Esophagus muscularis mucosa (tissue), 4 donors: ENCODE measurements at regions not wholly inside any gene's neighbourhood (a gene's known extent, or its start where the extent isn't known, plus 50 kb on each side); places are given as distances from the start of the nearest gene placed in this dataset.
"Not testable (repeated sequence)": the region's sequence is repeated elsewhere in the genome, so short reads cannot be mapped to it uniquely, and the experiment has no call there.

Source experiments
- DNase-seq: peaks from one replicate; pipeline ENCODE4 v3.0.0-alpha.2; 2017; ENCODE audit errors: extremely low spot score
- H3K27ac ChIP-seq, 4 donors: fragments of 200-600 bp; sonication (generic); replicated peaks in 1 of 4; 1 replicate in 3 of 4; 2 replicates in 1 of 4; pipeline ENCODE4 v1.5.1; 2016 to 2019; ENCODE audit warnings: mild to moderate bottlenecking in 1 of 4
- H3K27me3 ChIP-seq, 4 donors: fragments of 200-600 bp; sonication (generic); one replicate each; pipeline versions ENCODE4 v1.5.1 to v1.6.0; 2016 to 2019
- H3K36me3 ChIP-seq, 4 donors: fragments of 200-600 bp; sonication (generic); one replicate each; pipeline ENCODE4 v1.5.1; 2016 to 2019
- H3K4me1 ChIP-seq, 4 donors: fragments of 200-600 bp; sonication (generic); one replicate each; pipeline ENCODE4 v1.5.1; 2016 to 2019
- H3K4me3 ChIP-seq, 4 donors: fragments of 200-600 bp; sonication (generic); 1 replicate in 2 of 4; 2 replicates in 2 of 4; pipeline ENCODE4 v1.5.1; 2016 to 2019; ENCODE audit warnings: mild to moderate bottlenecking in 4 of 4, moderate library complexity in 1 of 4
- H3K9me3 ChIP-seq, 4 donors: fragments of 200-600 bp; sonication (generic); 1 replicate in 3 of 4; 2 replicates in 1 of 4; pipeline ENCODE4 v1.5.1; 2016 to 2019
- EP300 ChIP-seq: sonication (generic); formaldehyde crosslinking; IDR thresholded peaks from one replicate; pipeline ENCODE4 v1.6.1; 2017; ENCODE audit warnings: antibody characterized with exemption
- POLR2A ChIP-seq: fragments of 450-650 bp; IDR thresholded peaks from one replicate; pipeline ENCODE4 v1.6.1; 2017; ENCODE audit warnings: antibody characterized with exemption, moderate library complexity, mild to moderate bottlenecking, low read depth
- POLR2AphosphoS5 ChIP-seq, 2 donors: sonication (generic); formaldehyde crosslinking; IDR thresholded peaks; one replicate each; pipeline ENCODE4 v1.6.1; 2017; ENCODE audit warnings: antibody characterized with exemption in 2 of 2
- WGBS: methylation state at CpG from one replicate; pipeline ENCODE4 v1.1.5; 2018; 5-methylcytosine and 5-hydroxymethylcytosine counted together
- intact Hi-C: fragments of 100-400 bp; cut with DNase I; formaldehyde crosslinking; loops from one replicate; pipeline ENCODE4 v1.15.1; 2023
- TF ChIP-seq, protein P1 (sequence below), 3 experiments: fragments of 200-600 bp in 2 of 3; fragments of 450-650 bp in 1 of 3; sonication (generic) in 2 of 3; IDR thresholded peaks; one replicate each; pipeline ENCODE4 v1.5.1; 2017 to 2019; ENCODE audit warnings: antibody characterized with exemption in 3 of 3, mild to moderate bottlenecking in 2 of 3, moderate library complexity in 1 of 3

DNA sequence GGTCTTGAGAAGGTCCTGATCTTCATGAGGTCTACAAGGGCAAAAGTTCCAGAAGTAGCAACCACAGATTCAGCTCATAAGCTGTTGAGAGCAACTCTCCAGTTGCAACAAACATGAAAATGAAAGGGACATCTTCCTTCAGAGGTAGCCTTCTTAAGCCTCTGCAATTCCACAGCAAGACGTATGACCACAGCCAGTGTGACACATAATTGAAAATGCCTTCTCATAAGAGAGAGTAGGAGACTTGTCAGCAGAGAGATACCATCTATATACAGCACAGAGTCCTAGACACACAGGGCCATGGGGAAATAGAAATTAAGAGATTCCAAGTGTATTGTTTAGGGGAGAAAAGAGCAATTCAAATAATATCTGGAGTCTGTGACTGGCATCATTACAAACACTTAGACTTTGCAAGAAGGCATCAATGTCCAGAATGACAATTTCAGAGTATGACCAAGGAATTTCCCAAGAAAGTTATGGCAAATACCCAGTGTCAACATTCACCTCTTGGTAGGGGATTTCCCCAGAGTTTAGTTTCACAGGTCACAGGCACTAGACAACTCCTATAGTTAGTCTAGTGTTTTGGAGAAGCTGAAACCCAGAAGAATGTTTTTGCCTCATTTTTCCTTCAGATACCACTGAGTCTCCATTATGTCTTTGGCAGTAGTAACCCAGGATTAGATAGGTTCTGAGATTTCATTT is 340.3 kb downstream of the ZNF674 start:
- 71% methylated on average over 1 of the region's 1 CpG for WGBS
- H3K36me3 ChIP-seq = no peaks in the 10 kb centered on the region
- intact Hi-C loops = no loop called here
- no peak overlapping the region for H3K4me3 ChIP-seq
- no peak for DNase-seq
- TF ChIP-seq EP300 = no peak
- TF ChIP-seq, protein P1, sequence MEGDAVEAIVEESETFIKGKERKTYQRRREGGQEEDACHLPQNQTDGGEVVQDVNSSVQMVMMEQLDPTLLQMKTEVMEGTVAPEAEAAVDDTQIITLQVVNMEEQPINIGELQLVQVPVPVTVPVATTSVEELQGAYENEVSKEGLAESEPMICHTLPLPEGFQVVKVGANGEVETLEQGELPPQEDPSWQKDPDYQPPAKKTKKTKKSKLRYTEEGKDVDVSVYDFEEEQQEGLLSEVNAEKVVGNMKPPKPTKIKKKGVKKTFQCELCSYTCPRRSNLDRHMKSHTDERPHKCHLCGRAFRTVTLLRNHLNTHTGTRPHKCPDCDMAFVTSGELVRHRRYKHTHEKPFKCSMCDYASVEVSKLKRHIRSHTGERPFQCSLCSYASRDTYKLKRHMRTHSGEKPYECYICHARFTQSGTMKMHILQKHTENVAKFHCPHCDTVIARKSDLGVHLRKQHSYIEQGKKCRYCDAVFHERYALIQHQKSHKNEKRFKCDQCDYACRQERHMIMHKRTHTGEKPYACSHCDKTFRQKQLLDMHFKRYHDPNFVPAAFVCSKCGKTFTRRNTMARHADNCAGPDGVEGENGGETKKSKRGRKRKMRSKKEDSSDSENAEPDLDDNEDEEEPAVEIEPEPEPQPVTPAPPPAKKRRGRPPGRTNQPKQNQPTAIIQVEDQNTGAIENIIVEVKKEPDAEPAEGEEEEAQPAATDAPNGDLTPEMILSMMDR (IDR thresholded peaks at IDR 0.05) = no peak
- TF ChIP-seq POLR2AphosphoS5 (IDR thresholded peaks at IDR 0.05) = no peak
- no peak for TF ChIP-seq POLR2A
- no peaks in the 10 kb centered on the region for H3K27me3 ChIP-seq
- H3K9me3 ChIP-seq = no peaks in the 10 kb centered on the region
- H3K4me1 ChIP-seq = no peaks in the 10 kb centered on the region
- no peak overlapping the region for H3K27ac ChIP-seq

DNA sequence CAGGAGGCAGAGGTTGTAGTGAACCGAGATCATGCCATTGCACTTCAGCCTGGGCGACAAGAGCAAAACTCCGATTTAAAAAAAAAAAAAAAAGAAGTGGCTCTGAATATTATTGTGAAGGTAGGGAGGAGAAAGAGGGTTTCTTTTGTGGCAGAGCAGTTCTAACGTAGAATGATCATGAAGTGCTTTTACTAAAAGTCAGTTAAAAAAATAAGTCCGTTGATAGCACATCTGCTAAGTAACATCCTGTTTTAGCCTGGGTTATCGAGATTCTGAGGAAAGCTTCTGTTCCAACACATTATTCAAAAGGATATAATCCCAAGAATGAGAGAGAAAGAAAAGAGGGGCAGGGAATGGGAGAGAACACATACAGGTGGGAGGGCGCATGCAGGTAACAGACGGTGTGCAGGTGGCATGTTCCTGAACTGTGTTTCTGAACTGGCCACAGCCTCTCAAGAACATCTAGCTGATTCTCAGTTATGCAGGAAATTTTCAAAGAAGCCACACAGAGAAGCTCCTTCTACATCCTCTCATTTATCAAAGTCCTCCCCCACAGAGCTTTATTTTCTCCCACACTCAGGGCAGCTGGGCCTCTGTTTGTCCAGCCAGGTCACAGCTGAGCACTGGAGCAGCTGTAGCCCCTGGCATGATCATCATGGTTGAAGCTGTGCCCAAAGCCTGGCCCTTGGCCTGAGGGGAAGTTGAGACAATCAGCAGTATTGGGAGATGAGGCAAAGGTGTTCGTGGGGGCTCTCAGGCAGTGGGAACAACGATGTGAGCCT is 342.3 kb downstream of the ZNF674 start:
- no peak for DNase-seq
- intact Hi-C loops = no loop called here
- 62% methylated on average over 10 of the region's 10 CpGs for WGBS

DNA sequence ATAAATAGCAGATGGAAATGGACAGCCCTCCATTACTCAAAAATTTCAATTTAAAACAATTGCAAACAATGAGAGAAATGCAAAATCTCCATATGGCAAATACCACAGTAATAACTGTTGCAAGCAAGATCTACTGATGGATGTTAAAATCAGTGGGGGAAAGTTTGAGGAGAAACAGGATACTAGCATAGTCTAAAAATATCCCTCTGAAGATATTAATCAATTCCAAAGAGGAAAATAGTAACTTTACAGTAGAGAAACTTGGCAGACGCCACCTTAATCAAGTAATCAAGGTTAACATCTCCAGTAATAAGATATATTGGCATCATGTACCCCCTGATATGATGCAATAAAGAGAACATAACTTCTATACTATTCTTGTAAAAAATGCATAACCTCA is 344.8 kb downstream of the ZNF674 start:
- no peak for DNase-seq
- intact Hi-C loops = no loop called here
- Histone ChIP-seq H3K27ac (no peak overlapping the region), H3K4me1 (no peaks in the 10 kb centered on the region), H3K27me3 (no peaks in the 10 kb centered on the region), H3K36me3 (no peaks in the 10 kb centered on the region), H3K4me3 (no peak overlapping the region), H3K9me3 (no peaks in the 10 kb centered on the region)
- WGBS = 37% methylated on average over 1 of the region's 1 CpG
- TF ChIP-seq POLR2AphosphoS5 (IDR thresholded peaks at IDR 0.05) (no peak), POLR2A (no peak), EP300 (no peak)
- TF ChIP-seq, protein P1 (IDR thresholded peaks at IDR 0.05) = no peak

More for the DNA sequence above, 342.3 kb downstream of the ZNF674 start:
- Histone ChIP-seq H3K4me3 (no peak overlapping the region), H3K27ac (no peak overlapping the region), H3K36me3 (no peaks in the 10 kb centered on the region), H3K9me3 (no peaks in the 10 kb centered on the region), H3K27me3 (no peaks in the 10 kb centered on the region), H3K4me1 (no peaks in the 10 kb centered on the region)
- TF ChIP-seq, protein P1 (IDR thresholded peaks at IDR 0.05) = no peak
- TF ChIP-seq POLR2AphosphoS5 (IDR thresholded peaks at IDR 0.05) = no peak
- TF ChIP-seq POLR2A = no peak

DNA sequence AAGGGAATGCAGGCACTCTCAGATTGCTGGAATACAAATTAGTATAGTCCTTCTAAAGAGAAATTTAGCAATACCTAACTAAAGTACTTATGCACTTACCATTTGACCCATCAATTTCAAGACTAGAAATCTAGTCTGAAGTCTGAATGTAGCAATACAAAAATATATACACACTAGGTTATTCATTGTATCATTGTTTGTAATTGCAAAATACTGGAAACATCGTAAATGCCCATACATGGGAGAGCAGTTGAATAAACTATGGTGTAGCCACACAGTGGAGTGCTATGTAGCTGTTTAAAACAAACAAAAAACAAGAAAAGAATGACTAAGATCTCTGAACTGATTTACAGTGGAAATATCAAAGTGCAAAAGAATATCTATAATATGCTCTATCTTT is 346.4 kb downstream of the ZNF674 start:
- intact Hi-C loops = no loop called here

DNA sequence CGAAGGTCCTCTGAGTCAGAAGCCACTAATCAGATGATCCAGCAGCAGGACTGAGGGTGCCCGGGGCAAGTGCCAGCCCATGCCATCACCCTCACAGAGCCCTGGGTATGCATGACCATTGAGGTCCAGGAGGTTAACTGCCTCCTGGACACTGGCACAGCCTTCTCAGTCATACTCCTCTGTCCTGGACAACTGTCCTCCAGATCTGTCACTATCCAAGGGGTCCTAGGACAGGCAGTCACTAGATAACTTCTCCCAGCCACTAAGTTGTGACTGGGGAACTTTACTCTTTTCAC is 358.5 kb downstream of the ZNF674 start:
- H3K27me3 ChIP-seq, intact Hi-C loops, DNase-seq, H3K9me3 ChIP-seq, H3K27ac ChIP-seq, H3K4me1 ChIP-seq, H3K4me3 ChIP-seq, H3K36me3 ChIP-seq: not testable (repeated sequence)
- WGBS = 73% methylated on average over 2 of the region's 2 CpGs

More for the DNA sequence above, 346.4 kb downstream of the ZNF674 start:
- no peaks in the 10 kb centered on the region for H3K4me1 ChIP-seq
- no peak overlapping the region for H3K27ac ChIP-seq
- H3K36me3 ChIP-seq = no peaks in the 10 kb centered on the region
- H3K4me3 ChIP-seq = no peak overlapping the region
- no peak for DNase-seq
- H3K27me3 ChIP-seq = no peaks in the 10 kb centered on the region
- peaks cover 0 to 9% (median 0%) of the 10 kb centered on the region in 4 donors for H3K9me3 ChIP-seq
- TF ChIP-seq, protein P1 (IDR thresholded peaks at IDR 0.05) = no peak
- TF ChIP-seq POLR2A (no peak), EP300 (no peak), POLR2AphosphoS5 (IDR thresholded peaks at IDR 0.05) (no peak)
- 65% methylated on average over 1 of the region's 1 CpG for WGBS
